COR-L47 (cell line): ENCODE measurements at regions not wholly inside any gene's neighbourhood (a gene's known extent, or its start where the extent isn't known, plus 50 kb on each side); places are given as distances from the start of the nearest gene placed in this dataset.

Experiments
- DNase-seq: peaks from one replicate; lab custom pipeline; 2025; lab: John Stamatoyannopoulos, UW

DNA sequence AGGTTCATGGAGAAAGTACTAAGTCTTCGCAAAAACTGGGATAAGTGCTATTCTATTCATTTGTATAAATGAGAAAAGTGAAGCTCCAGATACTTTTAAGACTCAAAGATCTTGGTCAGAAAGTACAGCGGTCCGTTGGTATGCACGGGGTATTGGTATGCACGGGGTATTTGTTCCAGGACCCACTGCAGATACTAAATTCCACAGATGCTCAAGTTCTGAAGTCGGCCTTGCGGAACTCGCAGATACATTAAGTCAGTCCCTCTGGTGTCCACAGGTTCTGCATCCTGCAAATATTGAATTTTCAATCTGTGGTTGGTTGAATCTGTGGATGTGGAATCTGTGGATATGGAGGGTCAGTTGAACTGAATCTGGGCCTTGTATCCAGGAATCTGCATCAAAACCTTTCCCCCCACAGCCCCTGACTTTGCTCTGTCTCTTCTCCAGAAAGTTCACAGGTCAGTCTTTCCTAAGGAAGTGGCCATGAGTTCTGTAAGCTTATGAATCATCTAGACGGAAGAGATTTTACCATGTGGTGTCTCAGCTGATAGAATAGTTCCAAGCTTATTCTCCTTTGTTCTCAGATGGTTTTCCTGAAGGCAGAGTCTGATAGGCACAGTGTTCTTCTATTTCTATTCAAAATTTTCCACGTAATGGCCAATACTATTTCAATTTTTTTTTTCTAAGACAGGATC lies 274.7 kb downstream of the NEDD1 start:
- no peak for DNase-seq

DNA sequence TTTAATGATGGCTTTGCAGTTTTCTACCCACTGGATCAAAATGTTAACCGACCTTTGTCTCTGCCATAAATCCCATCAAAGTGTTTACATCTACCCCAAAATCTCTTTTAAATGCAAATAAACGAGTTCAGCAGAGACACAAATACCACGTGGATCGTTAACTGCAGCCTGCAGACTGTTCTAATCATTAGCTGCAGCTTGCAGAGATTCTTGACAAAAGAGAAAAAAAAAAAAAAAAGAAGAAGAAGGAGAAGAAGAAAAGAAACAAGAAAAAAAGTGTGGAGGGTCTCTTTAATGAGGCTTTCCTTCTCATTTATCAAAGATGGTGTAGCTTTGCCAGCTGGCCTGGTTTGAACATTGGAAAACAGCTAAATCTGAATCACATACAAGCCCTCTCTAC lies 275.7 kb downstream of the NEDD1 start:
- DNase-seq = no peak

DNA sequence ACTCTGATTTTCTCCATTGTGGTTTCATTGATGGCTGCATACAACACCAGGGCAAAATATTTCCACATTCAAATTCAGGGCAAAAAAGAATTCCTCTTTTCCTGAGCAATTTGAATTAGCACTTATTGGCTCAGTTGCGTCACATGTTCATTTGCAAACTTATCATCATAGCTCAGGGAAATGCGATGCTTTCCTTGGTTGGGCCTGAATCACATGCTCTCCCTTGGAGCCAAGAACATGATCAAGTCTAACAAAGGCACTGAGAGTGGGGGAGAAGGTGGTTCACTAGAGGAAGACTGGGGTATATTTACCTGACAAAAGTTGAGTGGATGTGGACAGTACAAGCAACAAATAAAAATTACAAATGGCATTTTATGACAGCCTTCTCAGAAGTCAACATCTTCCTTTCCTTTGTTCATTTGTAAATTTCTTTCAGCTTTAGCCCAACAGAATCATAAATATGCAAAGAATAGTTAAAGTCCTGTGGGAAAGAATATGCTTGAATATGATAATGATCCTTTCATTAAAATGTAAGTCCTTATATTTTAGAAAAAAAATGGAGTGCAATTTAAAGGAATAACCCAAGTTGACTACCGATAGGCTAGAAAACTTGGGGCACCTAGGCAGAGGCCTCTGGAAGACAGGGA lies 277.2 kb downstream of the NEDD1 start:
- no peak for DNase-seq

DNA sequence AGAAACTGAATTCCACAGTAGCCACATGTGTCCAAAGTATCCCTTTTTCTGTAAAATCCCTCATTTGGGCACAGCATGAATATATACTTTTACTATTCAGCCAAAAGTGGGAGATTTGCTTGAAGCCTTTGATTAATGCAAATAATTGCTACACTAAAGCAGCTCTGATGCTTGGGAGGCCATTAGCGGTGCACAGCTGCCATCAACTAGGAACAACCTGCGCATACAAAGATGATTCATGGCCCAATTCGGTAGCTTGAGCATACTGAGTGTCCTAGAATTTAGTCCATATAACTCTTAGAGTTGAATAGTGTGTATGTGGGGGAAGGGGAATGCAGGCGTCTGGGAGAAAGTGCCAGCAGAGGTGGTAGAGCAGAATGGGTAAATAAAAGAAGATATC lies 277.0 kb upstream of the RMST start:
- DNase-seq = no peak

DNA sequence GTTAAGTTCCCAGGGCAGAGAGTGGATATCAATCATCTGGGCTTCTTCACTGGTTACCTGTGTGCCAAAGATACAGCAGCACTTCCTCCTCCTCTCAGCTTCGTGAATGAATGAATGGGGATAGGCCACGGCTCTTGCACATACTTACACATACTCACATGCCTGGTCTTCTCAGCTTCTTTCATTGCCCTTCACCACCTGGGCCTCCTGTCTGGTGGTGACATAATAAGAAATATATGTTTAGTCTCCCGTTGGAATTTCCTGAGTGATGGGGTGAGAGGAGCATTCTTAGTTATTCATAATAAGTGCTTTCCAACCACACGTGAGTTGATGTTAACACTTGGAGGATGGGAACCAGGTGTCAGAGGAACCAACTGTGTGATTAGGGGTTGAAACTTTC lies 268.1 kb upstream of the RMST start:
- DNase-seq = no peak

DNA sequence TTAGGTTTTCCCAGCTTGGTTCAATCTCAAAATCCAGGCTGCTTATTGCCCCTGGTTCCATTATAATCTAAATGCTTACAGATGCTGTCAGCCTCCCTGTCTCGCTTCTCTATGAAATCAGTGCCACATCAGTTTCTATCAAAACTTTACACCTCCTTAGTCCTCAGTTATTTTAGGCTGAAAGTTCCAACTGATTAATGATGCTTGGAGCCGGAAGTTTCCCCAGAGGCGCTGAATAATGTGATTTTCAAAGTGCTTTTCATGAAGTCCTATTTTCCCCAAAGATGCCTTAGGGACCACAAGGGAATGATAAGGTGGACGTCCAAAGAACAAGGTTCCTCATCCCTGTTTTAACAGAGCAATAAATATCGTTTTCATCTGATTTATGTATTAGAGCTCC lies 262.4 kb upstream of the RMST start:
- DNase-seq = no peak

DNA sequence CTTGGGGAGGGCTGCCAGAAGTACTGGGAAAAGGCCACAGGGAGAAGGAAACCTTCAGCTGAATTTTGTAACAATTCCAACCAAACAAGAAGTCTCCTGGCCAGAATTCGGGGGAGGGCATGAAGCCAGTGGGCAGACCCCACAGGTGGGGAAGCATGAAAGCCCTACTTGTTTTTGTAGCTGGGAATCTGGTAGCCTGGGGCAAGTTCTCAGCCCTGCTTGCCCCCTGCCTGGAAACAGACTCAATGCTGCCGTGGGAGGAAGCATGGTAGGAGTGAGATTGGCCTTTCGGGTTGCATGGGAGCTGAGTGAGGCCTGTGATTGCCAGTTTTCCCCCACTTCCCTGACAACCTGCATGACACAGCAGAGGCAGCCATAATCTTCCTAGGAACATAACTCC lies 259.2 kb upstream of the RMST start:
- no peak for DNase-seq

DNA sequence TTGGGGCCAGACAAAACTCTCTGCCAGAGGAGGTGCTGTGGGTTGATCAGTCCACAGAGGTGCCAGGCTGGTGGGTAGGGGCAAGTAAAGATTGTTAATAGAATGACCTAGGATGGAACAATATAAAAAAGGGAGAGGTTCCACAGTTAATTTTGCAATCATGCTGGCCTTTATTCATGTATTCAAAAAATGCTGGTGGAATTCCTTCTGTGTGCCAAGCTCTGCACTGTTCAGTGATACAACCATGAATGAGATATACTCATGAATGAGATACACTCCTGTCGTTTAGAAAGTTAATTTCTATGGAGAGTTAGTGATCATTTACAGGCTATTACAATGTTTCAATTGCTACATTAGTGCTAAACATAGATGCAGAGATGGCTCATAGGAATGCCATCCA lies 252.6 kb upstream of the RMST start:
- no peak for DNase-seq

DNA sequence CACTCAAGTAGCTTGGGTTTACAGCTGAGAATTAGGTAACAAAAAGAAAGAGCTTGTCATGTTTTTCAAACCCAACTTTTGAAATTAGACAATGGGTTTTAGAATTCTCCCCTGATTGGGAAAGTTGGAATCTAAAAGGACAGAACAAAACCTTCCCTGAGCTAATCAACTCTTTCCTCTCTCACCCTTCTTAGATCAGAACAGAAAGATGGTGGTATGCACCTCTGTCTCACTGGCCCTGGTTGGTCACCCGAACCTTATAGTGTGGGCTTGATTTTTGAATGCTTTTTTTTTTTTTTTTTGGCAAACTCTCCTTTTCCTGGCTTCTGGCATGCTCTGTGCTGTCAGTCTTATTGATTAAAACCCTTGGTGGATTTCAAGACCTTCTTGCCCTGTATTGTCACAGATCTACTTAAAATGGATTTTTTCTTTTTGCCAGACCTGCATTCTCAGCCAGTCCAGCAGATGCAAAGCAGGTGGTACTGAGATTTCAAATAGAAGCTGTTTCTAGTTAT lies 251.1 kb upstream of the RMST start:
- no peak for DNase-seq

DNA sequence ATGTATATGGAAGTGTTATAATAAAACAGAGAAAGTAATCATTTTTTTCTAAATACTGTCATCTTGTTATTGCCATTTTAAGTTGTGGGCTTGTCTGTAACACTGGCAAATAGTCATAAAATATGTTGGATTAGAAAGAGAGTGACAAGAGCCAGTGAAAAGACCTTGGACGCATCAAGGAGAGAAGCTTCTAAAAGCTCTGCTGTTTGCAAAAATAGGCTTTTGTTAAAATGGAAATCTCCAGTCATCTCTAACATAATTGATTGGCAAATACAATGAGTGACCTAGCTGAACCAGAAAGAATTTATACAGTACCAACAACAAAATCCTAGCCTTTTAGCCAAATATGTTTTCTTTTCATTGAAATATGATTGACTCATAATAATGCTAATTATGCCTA lies 245.8 kb upstream of the RMST start:
- DNase-seq = no peak

DNA sequence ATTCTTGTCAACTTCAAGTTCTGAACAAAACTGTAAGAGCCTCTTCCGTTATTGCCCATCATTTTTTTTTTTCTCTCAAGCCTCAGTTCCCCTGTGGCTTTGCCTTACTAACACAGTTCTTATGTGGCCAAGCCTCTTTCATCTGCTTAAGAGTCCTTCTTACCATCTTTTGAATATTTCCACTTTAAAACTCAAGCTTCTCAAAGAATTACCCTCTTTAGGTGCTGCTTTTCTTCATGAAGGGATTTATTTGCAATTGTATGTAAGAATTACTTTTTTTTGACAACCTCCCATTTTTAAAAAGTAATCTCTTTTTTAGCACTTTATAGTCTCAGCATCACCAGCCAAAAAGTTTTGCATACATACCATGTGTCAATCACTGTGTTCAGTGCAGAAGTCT lies 240.2 kb upstream of the RMST start:
- no peak for DNase-seq

DNA sequence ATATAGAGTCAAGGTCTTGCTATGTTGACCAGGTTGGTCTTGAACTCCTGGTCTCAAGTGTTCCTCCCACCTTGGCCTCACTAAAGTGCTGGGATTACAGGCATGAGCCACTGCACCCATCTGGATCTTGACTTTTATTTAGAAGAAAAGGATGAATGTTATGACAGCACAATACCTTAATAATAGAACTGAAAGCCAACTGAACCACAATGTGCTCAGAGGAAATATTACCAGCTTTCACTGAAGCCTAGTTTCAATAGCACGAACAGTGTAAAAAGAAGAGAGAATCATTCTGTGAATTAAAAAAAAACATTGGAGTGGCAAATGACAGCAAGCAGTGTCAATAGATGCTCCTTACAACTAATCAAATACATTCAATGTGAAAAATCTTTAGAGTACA lies 239.2 kb upstream of the RMST start:
- DNase-seq = no peak

DNA sequence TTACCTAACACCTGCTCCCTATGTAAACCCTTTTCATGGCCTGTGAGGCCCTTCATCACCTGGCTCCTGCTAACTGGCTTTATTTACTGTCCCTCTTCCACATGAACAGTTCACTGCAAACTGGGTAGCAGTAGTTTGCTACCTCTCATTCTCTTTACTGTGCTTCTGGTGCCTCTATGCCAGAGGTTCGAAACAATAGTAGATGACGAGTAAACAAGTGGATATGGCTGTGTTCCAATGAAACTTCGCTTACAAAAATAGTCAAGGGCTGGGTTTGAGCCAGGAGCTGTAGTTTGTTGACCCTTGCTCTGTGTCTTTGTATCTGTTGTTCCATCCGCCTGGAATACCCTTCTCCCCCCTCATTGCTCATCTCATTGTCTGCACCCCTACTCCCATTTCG lies 233.6 kb upstream of the RMST start:
- DNase-seq = peak; percentile 96

DNA sequence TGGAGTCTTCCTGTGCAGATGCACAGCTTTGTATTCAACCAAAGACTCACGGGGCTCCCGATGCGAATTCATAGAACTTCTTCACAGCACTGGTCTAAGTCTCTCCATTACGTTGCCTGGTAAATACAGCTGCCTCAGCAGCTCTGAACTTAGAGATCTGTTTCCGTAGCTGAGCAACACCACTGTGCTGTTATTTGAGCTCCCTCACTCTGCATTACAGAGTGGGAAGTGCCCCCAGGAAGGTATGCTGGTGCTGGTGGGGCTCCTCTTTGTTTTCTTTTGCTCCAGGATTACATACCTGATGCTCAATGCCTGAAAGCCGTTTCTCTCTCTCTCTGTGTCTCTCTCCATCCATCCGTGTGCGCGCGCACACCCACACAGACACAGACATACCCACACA lies 227.5 kb upstream of the RMST start:
- no peak for DNase-seq

DNA sequence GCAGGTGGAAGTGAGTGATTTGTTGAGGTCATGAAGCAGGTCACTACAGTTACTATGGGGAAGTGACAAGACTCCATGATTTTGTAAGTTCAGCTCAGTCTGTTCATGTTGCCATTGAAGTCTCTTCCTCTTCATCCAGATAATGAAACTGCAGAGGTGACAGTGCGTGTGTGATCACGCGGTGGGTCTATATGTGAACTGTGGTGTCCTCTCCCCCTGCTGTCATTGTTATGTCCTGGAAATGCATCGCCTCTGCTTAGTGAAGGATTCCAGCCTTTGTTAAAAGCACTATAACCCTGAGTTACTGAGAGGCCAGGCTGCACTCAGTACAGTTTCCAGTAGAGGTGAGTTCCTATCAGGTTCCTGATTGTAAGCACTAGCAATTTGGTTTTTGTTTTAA lies 216.2 kb upstream of the RMST start:
- DNase-seq = no peak

DNA sequence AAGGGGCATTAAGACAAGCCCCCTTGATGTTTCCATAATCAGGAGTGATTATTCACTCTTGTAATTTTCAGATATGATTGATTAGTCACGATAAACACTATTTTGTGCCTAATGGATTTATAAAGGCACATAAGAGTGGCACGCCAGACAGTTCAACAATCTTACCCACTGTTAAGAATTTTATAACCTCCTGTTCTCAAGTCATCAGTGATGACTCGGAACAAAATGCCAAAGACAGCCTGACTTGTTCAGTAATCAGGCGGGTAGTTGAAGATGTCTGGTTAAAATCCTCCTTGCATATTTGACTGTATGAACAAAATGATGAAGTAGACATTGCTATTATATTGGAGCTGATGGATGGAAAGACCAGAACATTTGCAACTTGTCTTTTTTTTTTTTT lies 212.1 kb upstream of the RMST start:
- no peak for DNase-seq

DNA sequence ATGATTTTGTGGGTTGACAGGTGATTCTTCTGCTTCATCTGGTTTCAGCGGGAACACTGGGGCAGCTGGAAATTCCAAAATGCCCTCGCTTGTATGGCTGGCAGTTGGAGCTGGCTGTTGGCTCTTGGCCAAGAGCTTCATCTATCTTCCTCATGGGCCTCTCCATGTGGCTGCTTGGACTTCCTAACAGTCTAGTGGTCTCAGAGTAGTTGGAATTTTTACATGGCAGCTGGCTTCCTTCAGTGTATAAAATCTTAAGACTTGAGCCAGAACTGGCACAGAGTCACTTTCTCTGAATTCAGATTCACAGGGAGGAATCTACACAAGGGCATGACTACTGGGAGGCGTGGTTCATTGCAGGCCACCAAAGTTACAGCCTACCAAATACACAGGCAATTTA lies 204.9 kb upstream of the RMST start:
- DNase-seq = no peak

DNA sequence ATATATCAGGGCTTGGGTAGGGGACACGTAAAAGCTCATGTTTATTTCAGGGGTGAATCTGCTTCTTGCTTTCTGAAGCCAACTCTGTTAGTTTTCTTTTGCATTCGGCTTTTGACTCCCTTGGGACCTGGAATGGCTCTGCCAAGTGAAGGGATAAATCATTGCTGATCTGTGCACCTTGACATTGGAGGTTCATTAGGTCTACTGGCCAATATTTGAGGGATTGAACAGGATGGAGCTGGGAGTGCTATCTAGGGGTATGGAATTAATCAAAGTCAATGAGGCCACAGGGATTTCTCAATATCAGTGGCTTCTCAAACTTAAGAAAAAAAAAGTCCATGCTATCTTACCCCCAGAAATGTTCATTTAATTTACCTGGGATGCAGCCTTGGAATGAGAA lies 203.5 kb upstream of the RMST start:
- DNase-seq = no peak

DNA sequence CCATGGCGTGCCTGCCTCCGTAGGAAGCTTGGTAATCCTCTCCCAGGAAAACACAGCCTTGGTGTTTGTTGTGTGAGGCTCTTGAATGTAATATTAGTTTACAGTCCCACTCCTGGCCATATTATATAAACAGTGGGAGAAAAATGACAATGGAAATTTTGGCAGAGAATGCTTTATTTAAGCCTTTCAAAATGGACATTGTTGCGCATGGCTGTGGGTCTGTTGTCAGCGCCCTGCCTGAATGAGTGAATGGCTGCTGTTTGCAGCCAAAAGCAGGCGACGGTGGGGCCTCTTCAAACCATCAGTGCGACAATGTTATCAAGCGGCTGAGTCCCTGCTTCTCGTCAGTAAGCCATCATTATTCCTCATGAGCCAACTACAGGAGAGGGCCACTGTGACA lies 201.8 kb upstream of the RMST start:
- DNase-seq = peak; percentile 75

DNA sequence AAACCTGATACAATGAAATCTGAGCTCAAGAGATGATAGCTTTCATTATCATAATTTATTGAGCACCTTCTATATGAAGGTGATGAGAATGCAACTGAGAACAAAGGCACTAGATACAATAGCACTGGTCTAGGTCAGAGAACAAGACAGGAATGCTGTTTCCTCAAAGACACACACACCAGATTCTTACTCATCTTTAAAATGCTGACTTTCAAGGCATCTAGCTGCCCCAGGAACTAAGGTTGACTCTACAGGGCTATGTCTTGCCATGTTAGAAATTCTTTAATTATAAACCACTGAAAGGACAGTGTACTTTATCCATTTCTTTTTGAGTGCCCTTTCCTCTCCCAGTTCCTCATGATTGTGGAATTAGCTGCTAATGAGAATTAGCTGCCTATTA lies 195.4 kb upstream of the RMST start:
- no peak for DNase-seq

DNA sequence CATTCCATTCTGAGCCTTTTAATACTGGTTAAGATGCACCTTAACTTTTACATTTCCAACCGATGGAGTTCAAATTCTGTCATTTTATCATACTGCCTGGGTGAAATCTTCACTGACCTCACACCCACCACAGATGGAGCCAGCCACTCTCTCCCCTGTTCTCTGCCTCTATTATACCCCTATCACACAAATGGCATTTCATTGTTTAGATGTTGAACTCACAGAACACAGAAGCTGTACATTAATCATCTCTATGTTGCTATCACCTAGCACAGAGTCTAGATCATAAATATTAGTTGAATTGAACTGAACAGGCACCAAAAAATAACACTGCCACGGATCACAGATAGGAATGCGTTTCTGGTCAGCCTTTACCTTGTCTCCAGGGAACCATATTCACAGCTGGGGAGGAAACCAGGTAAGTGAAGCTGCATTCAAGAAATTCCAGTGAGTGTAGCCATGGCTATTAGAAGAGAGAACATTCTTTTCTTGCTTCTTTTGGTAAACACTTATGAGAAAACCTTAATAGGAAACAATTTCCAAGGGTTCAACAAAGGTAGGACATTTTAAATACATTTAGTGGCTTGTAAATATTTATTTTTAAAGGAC lies 194.9 kb upstream of the RMST start:
- no peak for DNase-seq

DNA sequence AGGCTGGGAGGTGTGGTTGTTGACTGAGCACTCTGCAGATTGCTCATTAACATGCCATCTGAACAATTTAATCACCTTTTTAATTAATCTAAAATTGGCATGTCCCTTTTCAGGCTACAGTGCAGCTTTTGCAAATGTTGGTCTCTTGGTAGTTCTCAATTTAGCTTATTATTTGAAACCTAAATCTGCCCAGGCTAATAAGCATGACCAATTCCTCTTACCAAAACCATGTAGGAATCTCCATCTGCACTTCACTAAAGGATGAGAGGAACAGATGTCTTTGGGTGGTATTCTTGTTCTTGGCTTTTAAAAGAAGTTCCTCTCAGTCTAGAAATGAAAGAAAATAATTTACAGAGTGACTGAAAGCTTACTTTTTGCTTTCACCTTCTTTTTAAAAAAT lies 190.1 kb upstream of the RMST start:
- DNase-seq = no peak

DNA sequence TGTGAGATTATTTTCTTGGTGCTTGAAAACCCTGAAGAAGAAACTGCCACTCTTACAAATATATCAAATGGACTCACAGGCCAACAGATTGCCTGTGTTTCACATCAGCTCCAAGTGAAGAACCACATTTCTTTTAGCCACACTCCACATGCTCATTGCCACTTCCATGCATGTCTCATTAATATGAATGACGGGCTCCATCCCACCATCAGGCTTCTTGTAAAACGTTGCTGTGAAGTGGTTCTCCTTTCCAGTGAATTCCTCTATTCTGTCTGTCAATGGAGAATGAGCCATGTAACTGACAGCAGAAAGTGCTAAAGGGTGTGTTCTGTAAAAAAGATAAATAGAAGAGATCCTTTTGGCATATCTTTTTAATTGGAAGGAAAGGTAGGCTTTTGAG lies 188.2 kb upstream of the RMST start:
- no peak for DNase-seq

DNA sequence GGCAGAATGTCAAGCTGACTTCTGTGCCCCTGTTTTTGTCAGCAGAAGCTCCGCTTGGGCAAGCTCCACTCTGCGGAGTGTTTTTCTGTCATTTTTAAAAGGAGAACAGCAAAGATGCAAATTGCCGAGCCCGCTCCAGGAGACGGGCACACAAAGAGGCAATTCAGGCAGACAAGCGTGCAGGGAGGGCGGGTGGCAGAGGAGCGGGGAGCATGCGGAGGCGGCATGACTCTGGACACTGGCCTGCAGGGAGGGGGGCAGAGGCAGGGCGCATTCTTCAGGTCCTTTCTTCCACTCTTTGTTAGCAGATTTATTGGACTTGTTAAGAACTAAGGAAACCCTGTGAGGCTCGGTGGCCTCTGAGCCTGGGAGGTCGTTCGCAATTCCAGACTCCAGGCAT lies 187.3 kb upstream of the RMST start:
- peak; percentile 23 for DNase-seq
